Endothelial cell (in vitro differentiated cells): ENCODE measurements at regions not wholly inside any gene's neighbourhood (a gene's known extent, or its start where the extent isn't known, plus 50 kb on each side); places are given as distances from the start of the nearest gene placed in this dataset.
A peak's percentile ranks its signal among the peaks of the same experiment; 100 is the strongest.
"Not testable (repeated sequence)": the region's sequence is repeated elsewhere in the genome, so short reads cannot be mapped to it uniquely, and the experiment has no call there.

ENCODE experiments used
- DNase-seq: peaks from one replicate; pipeline ENCODE4 v3.0.0; 2021; ENCODE audit warnings: low spot score
- H3K27ac Mint-ChIP-seq: one replicate; pipeline ENCODE4 v1.8.0; 2021; ENCODE audit warnings: mixed read lengths, inconsistent platforms; ENCODE audit not compliant: unreplicated experiment
- H3K27me3 Mint-ChIP-seq: one replicate; pipeline ENCODE4 v1.8.0; 2021; ENCODE audit warnings: mild to moderate bottlenecking, moderate library complexity, mixed read lengths, inconsistent platforms; ENCODE audit not compliant: unreplicated experiment
- H3K36me3 Mint-ChIP-seq: one replicate; pipeline ENCODE4 v1.8.0; 2021; ENCODE audit warnings: mild to moderate bottlenecking, low read depth, mixed read lengths, inconsistent platforms; ENCODE audit not compliant: unreplicated experiment
- H3K4me1 Mint-ChIP-seq: one replicate; pipeline ENCODE4 v1.8.0; 2021; ENCODE audit warnings: mild to moderate bottlenecking, mixed read lengths, inconsistent platforms; ENCODE audit not compliant: unreplicated experiment
- H3K4me3 Mint-ChIP-seq: one replicate; pipeline ENCODE4 v1.8.0; 2021; ENCODE audit warnings: mild to moderate bottlenecking, mixed read lengths, inconsistent platforms; ENCODE audit not compliant: unreplicated experiment
- H3K9me3 Mint-ChIP-seq: one replicate; pipeline ENCODE4 v1.8.0; 2021; ENCODE audit warnings: mixed read lengths, inconsistent platforms; ENCODE audit not compliant: unreplicated experiment
- TF ChIP-seq, protein P1 (sequence below): fragments of 200-600 bp; sonication (generic); IDR thresholded peaks from one replicate; pipeline ENCODE4 v1.5.0; 2021; ENCODE audit warnings: antibody characterized with exemption; ENCODE audit not compliant: unreplicated experiment

DNA sequence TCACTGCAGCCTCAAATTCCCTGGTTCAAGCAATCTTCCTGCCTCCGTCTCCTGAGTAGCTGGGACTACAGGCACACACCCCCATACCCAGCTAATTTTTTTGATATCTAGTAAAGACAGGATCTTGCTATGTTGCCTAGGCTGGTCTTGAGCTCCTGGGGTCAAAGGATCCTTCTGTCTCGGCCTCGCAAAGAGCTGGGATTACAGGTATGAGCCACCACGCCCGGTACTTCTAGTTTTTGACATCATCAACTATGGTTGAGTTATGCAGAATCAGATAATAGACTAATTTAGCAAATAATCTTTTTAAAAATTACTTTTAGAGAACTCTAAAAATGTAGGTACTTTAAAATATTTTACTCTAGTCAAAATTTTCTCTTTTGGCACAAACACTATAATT is 166.2 kb downstream of the SOX4 start:
- H3K4me1 Mint-ChIP-seq: peaks cover 15% of the 10 kb centered on the region
- H3K9me3 Mint-ChIP-seq: no peaks in the 10 kb centered on the region
- TF ChIP-seq, protein P1, sequence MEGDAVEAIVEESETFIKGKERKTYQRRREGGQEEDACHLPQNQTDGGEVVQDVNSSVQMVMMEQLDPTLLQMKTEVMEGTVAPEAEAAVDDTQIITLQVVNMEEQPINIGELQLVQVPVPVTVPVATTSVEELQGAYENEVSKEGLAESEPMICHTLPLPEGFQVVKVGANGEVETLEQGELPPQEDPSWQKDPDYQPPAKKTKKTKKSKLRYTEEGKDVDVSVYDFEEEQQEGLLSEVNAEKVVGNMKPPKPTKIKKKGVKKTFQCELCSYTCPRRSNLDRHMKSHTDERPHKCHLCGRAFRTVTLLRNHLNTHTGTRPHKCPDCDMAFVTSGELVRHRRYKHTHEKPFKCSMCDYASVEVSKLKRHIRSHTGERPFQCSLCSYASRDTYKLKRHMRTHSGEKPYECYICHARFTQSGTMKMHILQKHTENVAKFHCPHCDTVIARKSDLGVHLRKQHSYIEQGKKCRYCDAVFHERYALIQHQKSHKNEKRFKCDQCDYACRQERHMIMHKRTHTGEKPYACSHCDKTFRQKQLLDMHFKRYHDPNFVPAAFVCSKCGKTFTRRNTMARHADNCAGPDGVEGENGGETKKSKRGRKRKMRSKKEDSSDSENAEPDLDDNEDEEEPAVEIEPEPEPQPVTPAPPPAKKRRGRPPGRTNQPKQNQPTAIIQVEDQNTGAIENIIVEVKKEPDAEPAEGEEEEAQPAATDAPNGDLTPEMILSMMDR: no peak
- no peak for DNase-seq
- peaks cover 3% of the 10 kb centered on the region for H3K27me3 Mint-ChIP-seq
- H3K4me3 Mint-ChIP-seq: no peak overlapping the region
- no peak overlapping the region for H3K27ac Mint-ChIP-seq
- peaks cover 34% of the 10 kb centered on the region for H3K36me3 Mint-ChIP-seq

- DNase-seq, H3K4me3 Mint-ChIP-seq, H3K27ac Mint-ChIP-seq, H3K27me3 Mint-ChIP-seq, H3K9me3 Mint-ChIP-seq: not testable (repeated sequence)
- Mint-ChIP-seq H3K4me1 (peaks cover 15% of the 10 kb centered on the region), H3K36me3 (peaks cover 34% of the 10 kb centered on the region)
Measured at GRCh38 chr6:21761053-21761730, 167.6 kb downstream of the SOX4 start.

- Mint-ChIP-seq H3K9me3 (no peaks in the 10 kb centered on the region), H3K27me3 (no peaks in the 10 kb centered on the region), H3K27ac (no peak overlapping the region), H3K4me1 (peaks cover 24% of the 10 kb centered on the region), H3K36me3 (peaks cover 22% of the 10 kb centered on the region), H3K4me3 (no peak overlapping the region)
- TF ChIP-seq, protein P1: no peak
- DNase-seq: no peak
Measured at GRCh38 chr6:21764989-21765388, 171.4 kb downstream of the SOX4 start.

- Mint-ChIP-seq H3K9me3 (no peaks in the 10 kb centered on the region), H3K27ac (peak overlapping the region; percentile 28)
Measured at GRCh38 chr6:21767891-21768648, 174.5 kb downstream of the SOX4 start.

DNA sequence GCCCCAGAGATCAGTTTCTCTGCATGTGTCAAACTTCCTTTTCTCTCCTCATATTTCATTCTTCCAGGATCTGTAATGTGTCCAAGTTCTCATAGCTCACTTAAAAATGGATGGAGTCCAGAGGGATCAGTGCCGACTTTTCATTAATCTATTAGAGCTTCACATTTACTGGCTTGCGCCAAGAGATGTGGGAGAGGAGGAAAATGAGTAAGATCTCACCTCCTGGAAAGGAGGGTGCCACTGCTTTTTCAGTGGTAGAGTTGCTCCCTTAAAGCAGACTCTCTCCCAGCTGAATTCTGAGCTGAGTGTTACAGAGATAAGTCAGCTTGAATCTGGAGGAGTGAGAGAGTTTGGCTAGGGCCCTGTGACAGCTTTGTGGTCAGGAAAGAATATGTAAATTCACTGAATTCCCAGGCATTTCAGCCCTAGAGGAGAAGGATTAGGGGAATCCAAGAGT is 175.9 kb downstream of the SOX4 start:
- peak overlapping the region; percentile 49 for H3K27ac Mint-ChIP-seq
- TF ChIP-seq, protein P1: no peak
- DNase-seq: no peak
- peaks cover 2% of the 10 kb centered on the region for H3K27me3 Mint-ChIP-seq
- no peak overlapping the region for H3K4me3 Mint-ChIP-seq
- H3K9me3 Mint-ChIP-seq: no peaks in the 10 kb centered on the region
- H3K36me3 Mint-ChIP-seq: peaks cover 2% of the 10 kb centered on the region
- peaks cover 53% of the 10 kb centered on the region for H3K4me1 Mint-ChIP-seq

More at GRCh38 chr6:21767891-21768648, 174.5 kb downstream of the SOX4 start:
- no peak overlapping the region for H3K4me3 Mint-ChIP-seq
- H3K27me3 Mint-ChIP-seq: peaks cover 2% of the 10 kb centered on the region
- H3K36me3 Mint-ChIP-seq: no peaks in the 10 kb centered on the region
- no peak for DNase-seq
- H3K4me1 Mint-ChIP-seq: peaks cover 46% of the 10 kb centered on the region
- TF ChIP-seq, protein P1: no peak
